ENCODE measurements at regions not wholly inside any gene's neighbourhood (a gene's known extent, or its start where the extent isn't known, plus 50 kb on each side); places are given as distances from the start of the nearest gene placed in this dataset.

- TF ChIP-seq CTCF (IDR thresholded peaks at IDR 0.05; ENCODE audit: control extremely low read depth in 1 of 3, insufficient read depth in 1 of 3, low read depth in 1 of 3, low read length in 3 of 3) (no peak), ZNF274 (IDR thresholded peaks at IDR 0.05; ENCODE audit: borderline replicate concordance, extremely low read depth, low read length) (no peak)
Measured at GRCh38 chr4:35105486-35105885, 1138.8 kb downstream of the ARAP2 start.
